Inferior parietal cortex (tissue), 1 donor: ENCODE measurements at regions not wholly inside any gene's neighbourhood (a gene's known extent, or its start where the extent isn't known, plus 50 kb on each side); places are given as distances from the start of the nearest gene placed in this dataset.
A peak's percentile ranks its signal among the peaks of the same experiment; 100 is the strongest.
"Not testable (repeated sequence)": the region's sequence is repeated elsewhere in the genome, so short reads cannot be mapped to it uniquely, and the experiment has no call there.

Source experiments
- DNase-seq: peaks from one replicate; pipeline ENCODE4 v3.0.0-alpha.2; 2016; ENCODE audit errors: extremely low spot score

- DNase-seq, result peak; percentile 3
These were observed 426.7 kb upstream of the ARX start for GRCh38 chrX:25442499-25442898.

GRCh38 chrX:25433307-25433706 lies 417.5 kb upstream of the ARX start:
- DNase-seq, result no peak

DNA sequence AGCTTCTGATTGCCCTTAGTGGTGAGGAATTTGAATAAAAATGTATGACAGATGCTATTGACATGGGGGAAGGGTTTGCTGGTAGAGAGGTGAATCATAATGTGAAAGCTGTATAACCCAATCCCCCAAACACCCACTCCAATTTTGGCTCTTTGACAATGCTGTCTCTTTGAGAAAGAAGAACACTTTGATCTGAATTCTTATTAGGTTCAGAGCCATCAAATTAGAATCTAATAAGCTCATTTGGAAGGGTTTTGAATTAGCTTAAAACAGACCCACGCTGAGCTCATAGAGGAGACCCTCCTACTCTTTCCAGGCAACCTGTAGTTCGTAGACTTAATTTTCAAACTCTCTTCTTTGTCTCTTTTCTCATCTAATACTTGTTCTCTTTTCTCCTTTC lies 416.6 kb upstream of the ARX start:
- no peak for DNase-seq

GRCh38 chrX:25427873-25428555 lies 412.2 kb upstream of the ARX start:
- no peak for DNase-seq

GRCh38 chrX:25404163-25404562 lies 388.4 kb upstream of the ARX start:
- DNase-seq, result not testable (repeated sequence)

DNA sequence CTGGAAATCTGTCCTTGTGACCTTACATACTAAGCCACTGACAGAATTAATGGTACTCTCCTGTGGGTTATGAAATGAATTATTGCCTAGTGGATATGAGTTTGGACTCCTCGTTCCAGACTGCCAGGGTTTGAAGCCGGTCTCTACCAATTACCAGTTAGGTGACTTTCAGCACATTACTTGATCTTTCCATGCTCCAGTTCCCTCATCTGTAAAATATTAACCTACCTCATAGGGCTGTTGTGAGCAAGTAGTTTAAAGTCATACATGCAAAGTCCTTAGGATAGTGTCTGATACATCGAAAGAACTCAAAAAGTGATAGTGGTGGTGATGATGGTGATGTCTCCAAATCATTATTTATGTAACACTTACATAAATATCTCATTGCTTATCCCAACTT lies 373.5 kb upstream of the ARX start:
- DNase-seq, result no peak

GRCh38 chrX:25383196-25383595 lies 367.4 kb upstream of the ARX start:
- no peak for DNase-seq

GRCh38 chrX:25356456-25356855 lies 340.7 kb upstream of the ARX start:
- no peak for DNase-seq

DNA sequence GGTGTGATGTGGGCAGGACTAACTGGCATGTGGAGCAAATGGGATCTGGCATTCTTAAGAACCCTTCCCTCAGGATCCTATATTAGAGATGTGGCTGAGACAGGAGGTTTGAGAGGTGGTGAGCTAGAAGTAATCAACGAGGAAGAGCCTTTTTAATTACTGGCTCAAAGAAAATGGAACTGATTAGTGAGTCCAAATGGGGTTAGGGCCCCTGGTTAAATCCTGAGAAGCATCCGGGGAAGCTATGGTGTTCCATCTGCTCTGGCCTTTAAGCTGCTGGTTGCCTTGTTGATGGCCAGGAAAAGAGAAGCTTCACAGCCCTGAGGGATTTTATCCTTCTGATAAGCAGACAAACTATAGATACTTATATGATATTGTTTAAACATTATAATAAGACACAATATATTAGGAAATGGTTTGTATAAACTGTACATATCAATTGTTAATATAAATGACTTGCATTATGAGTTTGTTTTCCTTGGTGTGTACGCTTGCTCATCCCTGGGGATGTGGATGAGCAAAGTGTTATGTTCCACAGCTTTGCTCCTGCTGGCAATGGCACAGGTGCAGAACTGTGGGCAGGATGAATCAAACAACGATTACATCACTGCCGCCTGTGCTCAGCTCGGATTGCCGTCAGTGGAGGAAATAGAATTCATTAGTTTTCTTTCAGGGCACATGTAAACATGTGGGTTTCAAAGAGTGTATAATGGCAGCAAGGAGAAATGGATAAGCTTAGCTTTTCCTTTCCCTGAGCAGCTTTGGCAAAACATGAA lies 328.6 kb upstream of the ARX start:
- peak; percentile 10 for DNase-seq

DNA sequence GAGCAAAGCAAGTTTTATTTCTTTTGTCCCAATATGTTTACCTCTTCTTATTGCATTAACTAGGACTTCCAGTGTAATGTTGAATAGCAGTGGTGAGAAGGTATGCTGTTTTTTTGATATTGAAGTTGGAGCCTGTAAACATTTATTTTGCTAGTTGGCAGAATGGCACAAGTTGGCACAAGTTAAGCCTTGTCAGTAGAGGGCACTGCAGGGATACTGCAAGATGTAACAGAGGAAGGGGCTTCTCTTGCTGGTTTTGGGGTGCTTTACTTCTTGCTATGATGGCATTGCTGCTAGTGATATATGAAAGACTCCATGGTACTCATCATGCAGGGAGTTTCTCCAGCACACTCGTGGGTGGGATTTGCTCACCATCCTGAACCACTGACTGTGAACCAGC lies 327.3 kb upstream of the ARX start:
- no peak for DNase-seq

DNA sequence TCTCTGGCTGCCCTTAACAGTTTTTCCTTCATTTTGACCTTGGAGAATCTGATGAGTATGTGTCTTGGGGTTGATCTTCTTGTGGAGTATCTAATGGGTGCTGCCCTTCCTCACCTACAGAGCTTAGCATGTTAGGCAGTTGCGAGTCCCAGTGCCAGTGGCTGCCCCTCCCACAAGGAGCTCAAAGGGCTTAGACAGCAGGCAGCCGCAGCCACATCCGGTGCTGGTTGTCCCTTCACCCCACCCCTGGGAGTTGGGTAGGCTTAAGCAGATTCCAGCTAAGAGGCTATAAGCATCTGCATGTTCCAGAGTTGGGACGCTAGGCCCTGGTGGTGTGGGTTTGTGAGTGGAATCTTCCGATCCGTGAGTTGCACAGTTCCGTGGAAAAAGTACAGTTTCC lies 322.1 kb upstream of the ARX start:
- DNase-seq, result no peak

- DNase-seq, result no peak
These were observed 285.2 kb upstream of the ARX start for GRCh38 chrX:25300994-25301393.

DNA sequence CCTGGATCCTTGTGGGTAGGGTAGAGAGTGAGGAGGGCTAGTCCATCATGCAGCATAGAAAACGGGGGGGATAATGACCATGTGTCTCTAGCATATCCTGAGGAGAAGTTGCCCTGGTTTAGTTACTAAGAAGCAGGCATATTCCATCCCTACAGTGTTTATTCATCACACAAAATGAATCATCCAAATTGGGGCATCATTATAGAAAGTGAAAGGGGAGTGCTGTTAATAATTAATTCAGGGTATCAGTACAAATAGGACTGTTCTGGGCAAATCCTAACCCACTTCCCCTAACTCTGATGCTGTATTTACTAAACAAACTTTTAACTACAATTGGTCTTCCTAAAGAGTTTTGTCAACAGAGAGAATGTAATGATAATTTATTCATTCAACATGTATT lies 281.1 kb upstream of the ARX start:
- no peak for DNase-seq

DNA sequence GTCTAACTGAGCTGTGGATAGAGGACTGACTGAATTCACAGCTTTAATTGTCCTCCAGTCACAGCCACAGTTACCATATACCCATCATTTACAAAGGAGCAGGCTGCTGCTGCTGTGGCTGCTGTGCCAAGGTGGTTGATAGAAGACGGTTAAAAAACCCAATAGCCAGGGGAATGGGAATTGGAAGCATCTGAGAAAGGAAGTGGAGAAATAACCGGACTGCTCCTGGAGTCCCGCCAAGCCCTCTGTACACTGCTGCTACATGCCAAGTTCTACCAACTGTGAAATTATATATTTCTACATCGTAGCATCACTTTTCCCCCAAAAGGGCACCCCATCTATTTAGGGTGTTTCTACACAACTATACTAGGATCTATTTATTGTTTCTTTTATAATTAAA lies 279.7 kb upstream of the ARX start:
- DNase-seq, result no peak

- no peak for DNase-seq
These were observed 274.4 kb upstream of the ARX start for GRCh38 chrX:25290132-25290531.

- no peak for DNase-seq
These were observed 272.9 kb upstream of the ARX start for GRCh38 chrX:25288676-25289075.

- no peak for DNase-seq
These were observed 271.8 kb upstream of the ARX start for GRCh38 chrX:25287521-25287920.

GRCh38 chrX:25285598-25285997 lies 269.8 kb upstream of the ARX start:
- no peak for DNase-seq

- no peak for DNase-seq
These were observed 263.7 kb upstream of the ARX start for GRCh38 chrX:25279510-25279909.

GRCh38 chrX:25278341-25278740 lies 262.6 kb upstream of the ARX start:
- no peak for DNase-seq

GRCh38 chrX:25277574-25277973 lies 261.8 kb upstream of the ARX start:
- no peak for DNase-seq

DNA sequence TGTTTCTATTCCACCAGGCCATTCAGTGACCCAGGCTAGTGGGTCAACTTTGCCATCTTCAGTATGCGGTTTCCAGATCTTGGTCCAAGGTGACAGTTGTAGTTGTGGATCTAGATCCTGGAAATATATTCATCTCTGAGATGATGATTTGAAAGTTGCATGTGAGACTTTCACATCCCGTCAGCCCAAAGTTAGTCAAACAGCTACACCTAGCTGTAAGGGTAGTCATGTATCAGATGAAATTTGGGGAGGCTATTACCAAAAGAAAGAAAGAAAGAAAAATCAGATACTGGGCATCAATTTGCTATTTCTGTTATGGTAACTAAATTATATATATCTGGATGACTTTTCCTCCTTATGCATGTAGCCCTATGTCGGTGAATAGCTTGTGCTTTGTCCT lies 259.4 kb upstream of the ARX start:
- DNase-seq, result no peak

GRCh38 chrX:25241461-25241860 lies 225.7 kb upstream of the ARX start:
- no peak for DNase-seq

GRCh38 chrX:25226151-25226550 lies 210.4 kb upstream of the ARX start:
- DNase-seq, result no peak
